ENCODE measurements at regions not wholly inside any gene's neighbourhood (a gene's known extent, or its start where the extent isn't known, plus 50 kb on each side); places are given as distances from the start of the nearest gene placed in this dataset.

DNA sequence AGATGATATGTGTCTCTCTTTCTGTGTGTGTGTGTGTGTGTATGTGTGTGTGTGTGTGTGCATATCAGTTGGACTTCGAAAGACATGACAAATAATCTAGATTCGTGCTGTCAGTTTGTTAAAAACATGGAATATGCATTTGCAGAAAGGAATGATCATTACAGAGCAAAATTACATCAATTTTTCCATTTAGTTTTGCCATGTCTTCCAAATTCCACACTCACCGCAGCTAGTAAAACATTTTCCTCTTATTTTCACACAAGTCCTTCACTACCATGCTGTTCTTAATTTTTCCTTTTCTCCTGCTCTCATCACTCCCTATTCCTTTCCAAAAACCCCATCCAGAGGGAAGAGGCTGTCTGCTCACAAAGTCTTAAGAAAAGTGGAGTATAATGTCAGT, 1191.4 kb upstream of the SLC39A10 start (continued):
- TF ChIP-seq ZBTB33 (IDR thresholded peaks at IDR 0.05) = no peak
- no peak for TF ChIP-seq ZBTB11 (CRISPR knock-in tag; IDR thresholded peaks at IDR 0.05)
- TF ChIP-seq NFXL1 (IDR thresholded peaks at IDR 0.05; ENCODE audit: borderline replicate concordance) = no peak
- no peak for TF ChIP-seq ZNF274 (IDR thresholded peaks at IDR 0.05; ENCODE audit: insufficient read depth, insufficient read length)
- TF ChIP-seq, protein P1, sequence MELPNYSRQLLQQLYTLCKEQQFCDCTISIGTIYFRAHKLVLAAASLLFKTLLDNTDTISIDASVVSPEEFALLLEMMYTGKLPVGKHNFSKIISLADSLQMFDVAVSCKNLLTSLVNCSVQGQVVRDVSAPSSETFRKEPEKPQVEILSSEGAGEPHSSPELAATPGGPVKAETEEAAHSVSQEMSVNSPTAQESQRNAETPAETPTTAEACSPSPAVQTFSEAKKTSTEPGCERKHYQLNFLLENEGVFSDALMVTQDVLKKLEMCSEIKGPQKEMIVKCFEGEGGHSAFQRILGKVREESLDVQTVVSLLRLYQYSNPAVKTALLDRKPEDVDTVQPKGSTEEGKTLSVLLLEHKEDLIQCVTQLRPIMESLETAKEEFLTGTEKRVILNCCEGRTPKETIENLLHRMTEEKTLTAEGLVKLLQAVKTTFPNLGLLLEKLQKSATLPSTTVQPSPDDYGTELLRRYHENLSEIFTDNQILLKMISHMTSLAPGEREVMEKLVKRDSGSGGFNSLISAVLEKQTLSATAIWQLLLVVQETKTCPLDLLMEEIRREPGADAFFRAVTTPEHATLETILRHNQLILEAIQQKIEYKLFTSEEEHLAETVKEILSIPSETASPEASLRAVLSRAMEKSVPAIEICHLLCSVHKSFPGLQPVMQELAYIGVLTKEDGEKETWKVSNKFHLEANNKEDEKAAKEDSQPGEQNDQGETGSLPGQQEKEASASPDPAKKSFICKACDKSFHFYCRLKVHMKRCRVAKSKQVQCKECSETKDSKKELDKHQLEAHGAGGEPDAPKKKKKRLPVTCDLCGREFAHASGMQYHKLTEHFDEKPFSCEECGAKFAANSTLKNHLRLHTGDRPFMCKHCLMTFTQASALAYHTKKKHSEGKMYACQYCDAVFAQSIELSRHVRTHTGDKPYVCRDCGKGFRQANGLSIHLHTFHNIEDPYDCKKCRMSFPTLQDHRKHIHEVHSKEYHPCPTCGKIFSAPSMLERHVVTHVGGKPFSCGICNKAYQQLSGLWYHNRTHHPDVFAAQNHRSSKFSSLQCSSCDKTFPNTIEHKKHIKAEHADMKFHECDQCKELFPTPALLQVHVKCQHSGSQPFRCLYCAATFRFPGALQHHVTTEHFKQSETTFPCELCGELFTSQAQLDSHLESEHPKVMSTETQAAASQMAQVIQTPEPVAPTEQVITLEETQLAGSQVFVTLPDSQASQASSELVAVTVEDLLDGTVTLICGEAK (IDR thresholded peaks at IDR 0.05; ENCODE audit: borderline replicate concordance) = no peak
- no peak for TF ChIP-seq CHD1 (IDR thresholded peaks at IDR 0.05; ENCODE audit: low read depth, low read length)
- TF ChIP-seq, protein P2, sequence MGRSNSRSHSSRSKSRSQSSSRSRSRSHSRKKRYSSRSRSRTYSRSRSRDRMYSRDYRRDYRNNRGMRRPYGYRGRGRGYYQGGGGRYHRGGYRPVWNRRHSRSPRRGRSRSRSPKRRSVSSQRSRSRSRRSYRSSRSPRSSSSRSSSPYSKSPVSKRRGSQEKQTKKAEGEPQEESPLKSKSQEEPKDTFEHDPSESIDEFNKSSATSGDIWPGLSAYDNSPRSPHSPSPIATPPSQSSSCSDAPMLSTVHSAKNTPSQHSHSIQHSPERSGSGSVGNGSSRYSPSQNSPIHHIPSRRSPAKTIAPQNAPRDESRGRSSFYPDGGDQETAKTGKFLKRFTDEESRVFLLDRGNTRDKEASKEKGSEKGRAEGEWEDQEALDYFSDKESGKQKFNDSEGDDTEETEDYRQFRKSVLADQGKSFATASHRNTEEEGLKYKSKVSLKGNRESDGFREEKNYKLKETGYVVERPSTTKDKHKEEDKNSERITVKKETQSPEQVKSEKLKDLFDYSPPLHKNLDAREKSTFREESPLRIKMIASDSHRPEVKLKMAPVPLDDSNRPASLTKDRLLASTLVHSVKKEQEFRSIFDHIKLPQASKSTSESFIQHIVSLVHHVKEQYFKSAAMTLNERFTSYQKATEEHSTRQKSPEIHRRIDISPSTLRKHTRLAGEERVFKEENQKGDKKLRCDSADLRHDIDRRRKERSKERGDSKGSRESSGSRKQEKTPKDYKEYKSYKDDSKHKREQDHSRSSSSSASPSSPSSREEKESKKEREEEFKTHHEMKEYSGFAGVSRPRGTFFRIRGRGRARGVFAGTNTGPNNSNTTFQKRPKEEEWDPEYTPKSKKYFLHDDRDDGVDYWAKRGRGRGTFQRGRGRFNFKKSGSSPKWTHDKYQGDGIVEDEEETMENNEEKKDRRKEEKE (IDR thresholded peaks at IDR 0.05) = no peak
- TF ChIP-seq, protein P3, sequence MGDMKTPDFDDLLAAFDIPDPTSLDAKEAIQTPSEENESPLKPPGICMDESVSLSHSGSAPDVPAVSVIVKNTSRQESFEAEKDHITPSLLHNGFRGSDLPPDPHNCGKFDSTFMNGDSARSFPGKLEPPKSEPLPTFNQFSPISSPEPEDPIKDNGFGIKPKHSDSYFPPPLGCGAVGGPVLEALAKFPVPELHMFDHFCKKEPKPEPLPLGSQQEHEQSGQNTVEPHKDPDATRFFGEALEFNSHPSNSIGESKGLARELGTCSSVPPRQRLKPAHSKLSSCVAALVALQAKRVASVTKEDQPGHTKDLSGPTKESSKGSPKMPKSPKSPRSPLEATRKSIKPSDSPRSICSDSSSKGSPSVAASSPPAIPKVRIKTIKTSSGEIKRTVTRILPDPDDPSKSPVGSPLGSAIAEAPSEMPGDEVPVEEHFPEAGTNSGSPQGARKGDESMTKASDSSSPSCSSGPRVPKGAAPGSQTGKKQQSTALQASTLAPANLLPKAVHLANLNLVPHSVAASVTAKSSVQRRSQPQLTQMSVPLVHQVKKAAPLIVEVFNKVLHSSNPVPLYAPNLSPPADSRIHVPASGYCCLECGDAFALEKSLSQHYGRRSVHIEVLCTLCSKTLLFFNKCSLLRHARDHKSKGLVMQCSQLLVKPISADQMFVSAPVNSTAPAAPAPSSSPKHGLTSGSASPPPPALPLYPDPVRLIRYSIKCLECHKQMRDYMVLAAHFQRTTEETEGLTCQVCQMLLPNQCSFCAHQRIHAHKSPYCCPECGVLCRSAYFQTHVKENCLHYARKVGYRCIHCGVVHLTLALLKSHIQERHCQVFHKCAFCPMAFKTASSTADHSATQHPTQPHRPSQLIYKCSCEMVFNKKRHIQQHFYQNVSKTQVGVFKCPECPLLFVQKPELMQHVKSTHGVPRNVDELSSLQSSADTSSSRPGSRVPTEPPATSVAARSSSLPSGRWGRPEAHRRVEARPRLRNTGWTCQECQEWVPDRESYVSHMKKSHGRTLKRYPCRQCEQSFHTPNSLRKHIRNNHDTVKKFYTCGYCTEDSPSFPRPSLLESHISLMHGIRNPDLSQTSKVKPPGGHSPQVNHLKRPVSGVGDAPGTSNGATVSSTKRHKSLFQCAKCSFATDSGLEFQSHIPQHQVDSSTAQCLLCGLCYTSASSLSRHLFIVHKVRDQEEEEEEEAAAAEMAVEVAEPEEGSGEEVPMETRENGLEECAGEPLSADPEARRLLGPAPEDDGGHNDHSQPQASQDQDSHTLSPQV (IDR thresholded peaks at IDR 0.05) = no peak
- no peak for TF ChIP-seq TCF3 (IDR thresholded peaks at IDR 0.05; ENCODE audit: borderline replicate concordance, insufficient read depth, low read depth, low read length)

Measured in GM12878 (cell line).